ENCODE measurements at regions not wholly inside any gene's neighbourhood (a gene's known extent, or its start where the extent isn't known, plus 50 kb on each side); places are given as distances from the start of the nearest gene placed in this dataset.

GRCh38 chr14:66231820-66232219 lies 254.4 kb upstream of the CCDC196 start:
- H3K9me3 Mint-ChIP-seq (ENCODE audit: unreplicated experiment) = peaks cover 10% of the 10 kb centered on the region
- CTCF ChIA-PET = interaction anchor here (0.8 kb wide), 1 partner anchor 120 kb away, joined by 3 read pairs; no protein-coding TSS in a partner anchor

DNA sequence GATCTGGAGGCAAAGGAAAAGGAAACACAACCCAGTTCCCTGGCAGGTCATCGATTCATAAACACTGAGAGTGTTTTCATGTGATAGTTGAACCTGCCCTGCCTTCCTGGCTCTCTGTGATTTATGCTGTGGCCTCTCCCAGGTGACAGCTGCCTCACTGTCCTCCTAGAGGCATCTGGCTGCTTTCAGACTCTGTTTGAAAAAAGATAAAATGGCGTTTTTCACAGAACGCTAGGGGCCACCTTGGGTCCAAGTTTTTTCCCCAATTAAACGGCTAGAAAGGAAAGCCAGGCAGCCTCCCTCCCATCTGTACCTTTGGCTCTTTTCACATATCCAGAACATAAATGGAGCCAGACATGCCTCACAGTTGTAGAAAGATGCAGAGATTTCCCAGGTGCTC lies 252.6 kb upstream of the CCDC196 start:
- ChIA-PET CTCF (no interaction called here), POLR2A (no interaction called here)
- no peaks in the 10 kb centered on the region for H3K4me1 Mint-ChIP-seq (ENCODE audit: insufficient read depth, unreplicated experiment)
- H3K27ac Mint-ChIP-seq (ENCODE audit: low read depth, unreplicated experiment) = no peak overlapping the region
- BruUV-seq (replicated peaks) = no TSS peak
- no peak overlapping the region for H3K4me3 Mint-ChIP-seq (ENCODE audit: unreplicated experiment)
- TF ChIP-seq, protein P1, sequence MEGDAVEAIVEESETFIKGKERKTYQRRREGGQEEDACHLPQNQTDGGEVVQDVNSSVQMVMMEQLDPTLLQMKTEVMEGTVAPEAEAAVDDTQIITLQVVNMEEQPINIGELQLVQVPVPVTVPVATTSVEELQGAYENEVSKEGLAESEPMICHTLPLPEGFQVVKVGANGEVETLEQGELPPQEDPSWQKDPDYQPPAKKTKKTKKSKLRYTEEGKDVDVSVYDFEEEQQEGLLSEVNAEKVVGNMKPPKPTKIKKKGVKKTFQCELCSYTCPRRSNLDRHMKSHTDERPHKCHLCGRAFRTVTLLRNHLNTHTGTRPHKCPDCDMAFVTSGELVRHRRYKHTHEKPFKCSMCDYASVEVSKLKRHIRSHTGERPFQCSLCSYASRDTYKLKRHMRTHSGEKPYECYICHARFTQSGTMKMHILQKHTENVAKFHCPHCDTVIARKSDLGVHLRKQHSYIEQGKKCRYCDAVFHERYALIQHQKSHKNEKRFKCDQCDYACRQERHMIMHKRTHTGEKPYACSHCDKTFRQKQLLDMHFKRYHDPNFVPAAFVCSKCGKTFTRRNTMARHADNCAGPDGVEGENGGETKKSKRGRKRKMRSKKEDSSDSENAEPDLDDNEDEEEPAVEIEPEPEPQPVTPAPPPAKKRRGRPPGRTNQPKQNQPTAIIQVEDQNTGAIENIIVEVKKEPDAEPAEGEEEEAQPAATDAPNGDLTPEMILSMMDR (IDR thresholded peaks at IDR 0.05; ENCODE audit: unreplicated experiment) = no peak
- intact Hi-C loops (cut with micrococcal nuclease) = no loop called here
- H3K9me3 Mint-ChIP-seq (ENCODE audit: unreplicated experiment) = no peaks in the 10 kb centered on the region
- DNase-seq (ENCODE audit: unreplicated experiment) = no peak
- peaks cover 18% of the 10 kb centered on the region for H3K27me3 Mint-ChIP-seq (ENCODE audit: insufficient read depth, unreplicated experiment)
- peaks cover 6% of the 10 kb centered on the region for H3K36me3 Mint-ChIP-seq (ENCODE audit: insufficient read depth, unreplicated experiment)

More at GRCh38 chr14:66231820-66232219, 254.4 kb upstream of the CCDC196 start:
- Mint-ChIP-seq H3K4me3 (ENCODE audit: unreplicated experiment) (no peak overlapping the region), H3K27ac (ENCODE audit: low read depth, unreplicated experiment) (no peak overlapping the region), H3K27me3 (ENCODE audit: insufficient read depth, unreplicated experiment) (peaks cover 1% of the 10 kb centered on the region), H3K36me3 (ENCODE audit: insufficient read depth, unreplicated experiment) (peaks cover 6% of the 10 kb centered on the region), H3K4me1 (ENCODE audit: insufficient read depth, unreplicated experiment) (no peaks in the 10 kb centered on the region)
- no TSS peak for BruUV-seq (replicated peaks)
- TF ChIP-seq, protein P1 (IDR thresholded peaks at IDR 0.05; ENCODE audit: unreplicated experiment) = no peak
- intact Hi-C loops (cut with micrococcal nuclease) = no loop called here
- POLR2A ChIA-PET = no interaction called here
- DNase-seq (ENCODE audit: unreplicated experiment) = no peak

GRCh38 chr14:66234411-66234810 lies 251.8 kb upstream of the CCDC196 start:
- peaks cover 18% of the 10 kb centered on the region for H3K27me3 Mint-ChIP-seq (ENCODE audit: insufficient read depth, unreplicated experiment)
- ChIA-PET POLR2A (no interaction called here), CTCF (interaction anchor here (0.6 to 1.1 kb wide), 3 partner anchors 14 to 484 kb away, joined by 3 read pairs; no protein-coding TSS in a partner anchor)
- no peak overlapping the region for H3K4me3 Mint-ChIP-seq (ENCODE audit: unreplicated experiment)
- H3K36me3 Mint-ChIP-seq (ENCODE audit: insufficient read depth, unreplicated experiment) = peaks cover 6% of the 10 kb centered on the region
- TF ChIP-seq, protein P1 (IDR thresholded peaks at IDR 0.05; ENCODE audit: unreplicated experiment) = no peak
- no TSS peak for BruUV-seq (replicated peaks)
- H3K27ac Mint-ChIP-seq (ENCODE audit: low read depth, unreplicated experiment) = no peak overlapping the region
- no peaks in the 10 kb centered on the region for H3K4me1 Mint-ChIP-seq (ENCODE audit: insufficient read depth, unreplicated experiment)
- intact Hi-C loops (cut with micrococcal nuclease) = no loop called here
- no peaks in the 10 kb centered on the region for H3K9me3 Mint-ChIP-seq (ENCODE audit: unreplicated experiment)
- DNase-seq (ENCODE audit: unreplicated experiment) = no peak

- CTCF ChIA-PET = no interaction called here
- TF ChIP-seq, protein P1 (IDR thresholded peaks at IDR 0.05; ENCODE audit: unreplicated experiment) = no peak
- POLR2A ChIA-PET = no interaction called here
- no peak overlapping the region for H3K27ac Mint-ChIP-seq (ENCODE audit: low read depth, unreplicated experiment)
- DNase-seq (ENCODE audit: unreplicated experiment) = no peak
- intact Hi-C loops (cut with micrococcal nuclease) = no loop called here
- no peaks in the 10 kb centered on the region for H3K9me3 Mint-ChIP-seq (ENCODE audit: unreplicated experiment)
- peaks cover 18% of the 10 kb centered on the region for H3K27me3 Mint-ChIP-seq (ENCODE audit: insufficient read depth, unreplicated experiment)
- no peak overlapping the region for H3K4me3 Mint-ChIP-seq (ENCODE audit: unreplicated experiment)
- BruUV-seq (replicated peaks) = no TSS peak
- H3K36me3 Mint-ChIP-seq (ENCODE audit: insufficient read depth, unreplicated experiment) = no peaks in the 10 kb centered on the region
- peaks cover 6% of the 10 kb centered on the region for H3K4me1 Mint-ChIP-seq (ENCODE audit: insufficient read depth, unreplicated experiment)
These were observed 248.4 kb upstream of the CCDC196 start for GRCh38 chr14:66237741-66238140.

Measured in MCF 10A (cell line).